Neural progenitor cell (in vitro differentiated cells): ENCODE measurements at regions not wholly inside any gene's neighbourhood (a gene's known extent, or its start where the extent isn't known, plus 50 kb on each side); places are given as distances from the start of the nearest gene placed in this dataset.

Experiments used
- CTCF ChIP-seq: fragments of 200-600 bp; sonication (generic); IDR thresholded peaks from 2 replicates; pipeline ENCODE4 v1.5.1; 2017; ENCODE audit warnings: antibody characterized with exemption, mild to moderate bottlenecking
- EZH2 ChIP-seq: fragments of 200-600 bp; sonication (generic); IDR thresholded peaks from 2 replicates; pipeline ENCODE4 v1.6.1; 2017; ENCODE audit warnings: antibody characterized with exemption, mild to moderate bottlenecking, moderate library complexity
- EZH2phosphoT487 ChIP-seq: fragments of 200-600 bp; sonication (generic); IDR thresholded peaks from 2 replicates; pipeline ENCODE4 v1.6.1; 2017; ENCODE audit warnings: antibody characterized with exemption

GRCh38 chr17:65408050-65408449 lies 153.4 kb downstream of the AXIN2 start:
- TF ChIP-seq CTCF: no peak
- TF ChIP-seq EZH2phosphoT487: no peak
- no peak for TF ChIP-seq EZH2
